HG02623 (cell line): ENCODE measurements at regions not wholly inside any gene's neighbourhood (a gene's known extent, or its start where the extent isn't known, plus 50 kb on each side); places are given as distances from the start of the nearest gene placed in this dataset.

Experiments
- ATAC-seq: cut with Tn5 transposase; IDR thresholded peaks from one replicate; pipeline ENCODE4 v1.9.1; 2021; ENCODE audit warnings: moderate library complexity; ENCODE audit not compliant: unreplicated experiment

DNA sequence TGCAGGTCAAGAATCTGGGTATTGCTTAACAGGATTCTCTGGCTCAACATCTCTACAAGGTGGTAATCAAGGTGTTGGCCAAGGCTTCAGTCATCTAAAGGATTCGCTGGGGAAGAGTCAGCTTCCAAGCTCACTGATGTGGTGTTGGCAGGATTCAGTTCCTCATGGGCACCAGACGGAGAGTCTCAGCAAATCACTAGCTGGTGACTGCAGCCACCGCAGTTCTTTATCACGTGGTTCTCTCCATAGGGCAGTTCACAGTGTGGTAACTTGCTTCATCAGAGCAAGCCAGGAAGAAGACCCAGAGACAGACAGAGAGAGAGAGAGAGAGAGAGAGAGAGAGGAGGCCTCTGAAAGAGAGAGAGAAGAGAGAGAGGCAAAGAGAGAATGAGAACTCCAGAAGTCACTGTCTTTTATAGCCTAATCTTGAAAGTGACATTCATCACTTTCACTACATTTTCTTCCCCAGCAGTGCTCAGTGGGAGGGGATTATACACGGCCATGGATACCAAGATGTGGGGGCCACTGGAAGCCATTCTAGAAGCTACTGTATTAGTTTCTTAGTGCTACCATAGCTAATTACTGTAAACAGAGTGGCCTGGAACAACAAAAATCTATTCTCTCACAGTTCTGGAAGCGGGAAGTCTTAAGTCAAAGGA, 109.2 kb upstream of the SMIM23 start:
- ATAC-seq = no peak

GRCh38 chr5:171678646-171679045, 107.0 kb upstream of the SMIM23 start:
- no peak for ATAC-seq

GRCh38 chr5:171680485-171680884, 105.1 kb upstream of the SMIM23 start:
- no peak for ATAC-seq

- ATAC-seq = no peak
Measured at GRCh38 chr5:171681061-171681460, 104.6 kb upstream of the SMIM23 start.

GRCh38 chr5:171681677-171682076, 103.9 kb upstream of the SMIM23 start:
- no peak for ATAC-seq

DNA sequence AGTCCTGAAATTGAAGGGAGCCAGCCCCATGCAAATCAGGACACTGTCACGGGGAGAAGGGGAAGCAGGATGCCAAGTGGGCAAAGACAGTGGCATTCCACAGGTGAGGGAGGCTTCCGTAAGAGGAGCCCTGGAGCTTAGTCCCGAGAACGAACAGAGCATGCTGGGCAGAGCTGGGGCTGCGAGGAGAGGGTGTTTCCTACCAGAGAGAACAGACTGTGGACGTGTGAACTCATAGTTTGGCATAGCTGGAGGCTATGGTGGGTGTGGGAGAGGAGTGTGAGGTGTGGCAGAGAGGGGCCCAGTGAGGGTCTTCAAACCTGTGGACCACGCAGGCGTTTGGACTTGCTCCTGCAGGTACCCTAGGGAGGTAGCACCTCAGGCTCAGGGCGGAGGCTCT, 102.8 kb upstream of the SMIM23 start:
- ATAC-seq = no peak

- ATAC-seq = no peak
Measured at GRCh38 chr5:171684169-171684568, 101.4 kb upstream of the SMIM23 start.

- ATAC-seq = no peak
Measured at GRCh38 chr5:171688696-171689495, 96.7 kb upstream of the SMIM23 start.

- no peak for ATAC-seq
Measured at GRCh38 chr5:171689853-171690417, 95.7 kb upstream of the SMIM23 start.

DNA sequence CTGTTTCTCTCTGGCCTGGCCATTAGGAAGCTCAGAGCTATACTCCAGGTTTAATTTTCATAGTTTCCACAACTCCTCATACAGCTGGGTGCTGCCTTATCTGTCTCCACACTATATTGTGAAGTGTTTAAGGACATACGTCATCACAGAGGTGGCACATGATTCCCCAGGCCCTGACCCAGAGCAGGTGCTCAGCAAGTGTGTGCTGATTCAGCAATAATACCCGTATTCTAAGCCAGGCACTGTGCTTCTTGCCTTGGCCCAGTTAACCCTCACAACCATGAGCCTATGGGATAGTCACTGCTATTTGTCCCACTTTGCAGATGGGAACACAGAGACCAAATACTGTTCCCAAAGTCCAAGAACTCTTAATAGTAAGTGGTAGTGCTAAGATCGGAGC, 93.5 kb upstream of the SMIM23 start:
- ATAC-seq = no peak

GRCh38 chr5:171692936-171693335, 92.7 kb upstream of the SMIM23 start:
- ATAC-seq = no peak

DNA sequence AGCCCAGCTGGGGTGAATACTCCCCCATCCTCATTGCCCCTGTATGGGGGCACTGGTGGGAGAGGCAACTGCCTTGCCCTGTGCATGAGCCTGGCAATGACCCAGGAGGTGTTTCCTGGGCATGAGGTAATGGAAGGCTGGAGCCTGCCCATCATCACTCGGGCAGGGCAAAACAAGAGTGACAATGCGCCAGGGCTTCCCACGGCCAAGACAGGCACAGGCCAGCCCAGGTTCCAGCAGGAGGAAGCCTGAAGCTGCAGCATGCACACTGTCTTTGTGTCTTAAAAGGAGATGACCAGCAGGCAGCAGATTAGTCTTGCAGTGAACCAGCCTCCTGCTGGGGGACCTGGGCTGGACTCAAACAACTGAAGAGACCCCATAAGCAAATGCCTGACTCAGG, 92.2 kb upstream of the SMIM23 start:
- ATAC-seq = no peak

DNA sequence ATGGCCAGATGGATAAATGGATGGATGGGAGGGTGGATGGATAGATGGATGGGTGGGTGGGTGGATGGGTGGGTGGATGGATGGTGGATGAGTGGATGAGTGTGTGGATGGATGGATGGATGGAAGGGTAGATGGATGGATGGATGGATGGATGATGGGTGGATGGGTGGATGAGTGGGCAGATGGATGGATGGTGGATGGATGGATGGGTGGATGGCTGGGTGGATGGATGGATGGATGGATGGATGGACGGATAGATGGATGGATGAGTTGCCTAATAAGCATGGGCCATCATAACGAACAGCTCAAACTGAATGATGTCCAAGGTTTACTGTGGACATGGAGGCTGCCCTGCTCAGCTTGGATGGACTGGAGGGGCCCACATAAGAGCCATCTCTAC, 89.8 kb upstream of the SMIM23 start:
- ATAC-seq = no peak

- no peak for ATAC-seq
Measured at GRCh38 chr5:171697221-171698102, 88.2 kb upstream of the SMIM23 start.

DNA sequence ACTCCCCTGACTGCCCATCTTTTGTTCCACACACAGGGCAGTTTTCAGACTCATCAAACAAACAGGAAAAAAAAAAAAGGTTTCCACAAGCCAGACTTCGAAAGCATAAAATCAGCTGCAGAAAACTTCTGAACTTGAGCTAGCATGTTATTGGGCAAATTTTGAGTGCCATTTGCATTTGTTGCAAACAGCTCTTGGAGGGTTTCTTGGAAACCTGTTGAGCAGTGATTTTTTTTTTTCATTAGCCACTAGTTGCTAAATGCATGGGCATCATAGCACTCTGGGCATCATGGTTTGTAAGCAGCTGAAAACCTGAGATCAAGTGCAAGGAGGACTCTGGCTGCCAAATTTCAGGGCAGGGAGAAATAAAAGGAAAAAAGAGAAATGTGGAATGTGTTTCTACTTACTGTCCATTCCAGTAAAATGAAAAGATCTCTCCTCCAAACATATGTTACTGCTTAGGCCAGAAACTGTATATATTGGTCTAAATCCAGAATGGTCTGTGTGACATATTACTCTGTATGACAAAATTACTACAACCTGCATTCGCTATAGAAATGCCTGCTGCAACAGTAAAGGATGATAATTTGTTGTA, 85.2 kb upstream of the SMIM23 start:
- ATAC-seq = no peak

DNA sequence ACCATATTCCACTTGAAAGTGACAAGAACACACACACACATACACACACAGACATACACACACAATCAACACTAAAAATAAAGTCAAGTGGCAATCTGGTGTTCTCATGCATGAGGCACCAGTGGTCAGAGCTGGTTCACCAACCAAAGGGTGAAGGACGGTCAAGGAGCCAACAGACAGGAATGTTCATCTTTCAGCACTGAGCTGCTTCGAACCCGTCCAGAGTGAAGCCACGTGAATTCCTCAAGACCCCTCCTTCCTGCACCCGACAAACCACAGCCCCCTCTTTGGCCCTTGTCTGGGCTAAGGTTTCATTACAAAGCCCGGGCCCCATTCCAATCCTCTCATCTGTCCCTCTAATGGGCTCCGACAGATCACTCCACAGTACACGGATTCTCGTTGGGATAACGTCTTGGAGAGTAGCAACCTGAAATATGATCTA, 84.5 kb upstream of the SMIM23 start:
- ATAC-seq = no peak

DNA sequence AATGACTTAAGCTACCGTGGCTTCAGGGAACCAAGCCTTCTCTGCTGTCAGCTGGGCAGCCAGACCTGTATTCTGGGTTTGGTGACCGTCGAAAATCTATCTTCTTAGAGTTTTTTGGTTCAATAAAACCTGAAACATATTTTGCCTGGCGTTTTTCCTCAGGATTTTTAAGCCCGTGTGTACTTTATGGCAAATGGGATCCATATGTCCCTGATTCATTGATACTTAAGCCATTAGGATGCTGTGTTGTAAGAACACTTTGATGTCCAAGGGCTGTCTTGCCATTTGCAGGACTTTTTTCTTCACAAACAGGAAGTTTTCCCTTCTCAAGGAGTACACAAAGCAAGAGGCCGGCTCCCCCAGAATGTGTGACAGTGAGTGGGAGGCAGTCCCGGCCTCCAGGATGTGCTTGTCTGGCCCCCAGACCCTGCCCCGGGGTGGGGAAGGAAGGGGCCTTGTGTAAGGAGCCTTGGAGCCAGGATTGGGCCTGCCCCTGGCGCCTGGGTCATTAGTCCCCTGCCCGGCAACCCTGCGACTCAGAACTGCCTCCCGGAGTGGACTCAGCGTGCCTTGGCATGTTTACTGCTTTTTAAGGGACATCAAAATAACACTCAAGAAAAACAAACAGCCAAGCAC, 83.4 kb upstream of the SMIM23 start:
- ATAC-seq = no peak

- ATAC-seq = no peak
Measured at GRCh38 chr5:171703146-171703545, 82.5 kb upstream of the SMIM23 start.

DNA sequence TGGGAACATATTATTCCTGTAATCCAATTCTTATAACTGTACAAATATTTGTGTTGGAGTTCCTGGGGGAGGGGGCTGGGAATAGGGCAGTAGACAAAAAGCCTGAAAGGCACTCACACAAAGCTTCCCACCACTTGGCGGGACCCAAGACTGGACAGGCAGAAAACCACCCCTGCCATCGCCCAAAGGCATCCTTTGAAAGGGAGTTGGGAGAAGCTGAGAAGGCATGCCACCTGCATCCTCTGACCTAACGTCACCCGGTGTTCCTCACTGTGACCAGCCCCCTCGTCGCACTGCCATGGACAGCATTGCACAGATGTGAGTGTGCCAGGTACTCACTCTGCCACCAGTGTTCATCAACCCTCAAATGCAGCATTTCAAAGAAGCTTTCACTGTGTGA, 80.6 kb upstream of the SMIM23 start:
- no peak for ATAC-seq

- ATAC-seq = no peak
Measured at GRCh38 chr5:171705830-171706468, 79.7 kb upstream of the SMIM23 start.
